ENCODE measurements at regions not wholly inside any gene's neighbourhood (a gene's known extent, or its start where the extent isn't known, plus 50 kb on each side); places are given as distances from the start of the nearest gene placed in this dataset.
A peak's percentile ranks its signal among the peaks of the same experiment; 100 is the strongest.
"Not testable (repeated sequence)": the region's sequence is repeated elsewhere in the genome, so short reads cannot be mapped to it uniquely, and the experiment has no call there.

DNA sequence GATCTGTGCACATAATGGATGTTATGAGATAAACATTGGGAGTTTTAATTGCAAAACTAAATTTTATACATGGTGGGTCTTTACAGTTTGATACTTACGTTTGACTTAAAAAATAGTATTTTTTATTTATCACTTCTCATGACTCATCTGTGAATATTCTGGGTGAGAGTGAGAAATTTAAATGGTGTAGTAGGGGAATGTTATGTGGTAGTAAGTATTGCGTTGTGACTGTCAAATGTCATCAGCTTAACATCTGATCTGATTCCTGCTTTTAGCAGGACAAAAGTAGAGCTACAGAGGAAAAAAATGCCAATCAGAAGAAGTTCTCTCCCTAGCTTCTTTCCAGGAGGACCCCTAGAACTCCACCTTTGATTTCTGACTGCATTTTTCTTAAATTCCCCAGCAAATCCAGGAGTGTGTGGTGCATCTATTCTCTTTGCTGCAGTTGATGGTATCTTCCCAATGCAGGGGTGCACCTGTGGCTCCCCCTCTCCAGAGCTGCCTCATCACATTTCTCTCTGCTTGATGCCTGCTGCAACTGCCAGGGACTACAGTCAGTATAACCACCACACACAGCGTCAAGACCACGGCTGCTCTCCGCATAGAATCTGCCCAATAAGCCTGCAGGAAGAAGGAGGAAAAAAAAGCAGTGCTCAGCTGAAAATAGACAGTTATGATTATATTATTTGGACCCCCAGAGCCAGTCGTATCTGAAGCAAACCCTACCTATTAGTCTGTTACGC lies 151.3 kb upstream of the THUMPD2 start:
- DNase-seq, result no peak

- no peak for DNase-seq
Measured at GRCh38 chr2:39929531-39929930, 150.5 kb upstream of the THUMPD2 start.

- DNase-seq, result no peak
Measured at GRCh38 chr2:39925312-39925711, 146.3 kb upstream of the THUMPD2 start.

GRCh38 chr2:39923455-39923854 lies 144.4 kb upstream of the THUMPD2 start:
- DNase-seq, result no peak

- DNase-seq, result peak in 1 of 3 donors; percentile 57
Measured at GRCh38 chr2:39922679-39923405, 143.8 kb upstream of the THUMPD2 start.

- DNase-seq, result no peak
Measured at GRCh38 chr2:39920307-39920801, 141.3 kb upstream of the THUMPD2 start.

GRCh38 chr2:39919511-39920306 lies 140.7 kb upstream of the THUMPD2 start:
- DNase-seq, result no peak

DNA sequence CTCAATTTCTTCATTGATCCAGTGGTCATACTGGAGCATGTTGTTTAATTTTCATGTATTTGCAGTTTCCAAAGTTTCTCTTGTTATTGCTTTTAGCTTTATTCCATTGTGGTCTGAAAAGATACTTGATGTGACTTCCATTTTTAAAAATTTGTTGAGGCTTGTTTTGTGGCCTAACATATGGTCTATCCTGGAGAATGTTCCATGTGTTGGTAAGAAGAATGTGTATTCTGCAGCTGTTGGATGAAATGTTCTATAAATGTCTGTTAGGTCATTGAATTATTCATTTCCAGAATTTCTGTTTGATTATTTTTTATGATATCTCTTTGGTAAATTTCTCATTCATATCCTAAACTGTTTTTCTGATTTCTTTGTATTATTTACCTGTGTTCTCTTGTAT lies 139.8 kb upstream of the THUMPD2 start:
- DNase-seq, result no peak

- DNase-seq, result not testable (repeated sequence)
Measured at GRCh38 chr2:39917371-39917770, 138.3 kb upstream of the THUMPD2 start.

- DNase-seq, result no peak
Measured at GRCh38 chr2:39914949-39915348, 135.9 kb upstream of the THUMPD2 start.

DNA sequence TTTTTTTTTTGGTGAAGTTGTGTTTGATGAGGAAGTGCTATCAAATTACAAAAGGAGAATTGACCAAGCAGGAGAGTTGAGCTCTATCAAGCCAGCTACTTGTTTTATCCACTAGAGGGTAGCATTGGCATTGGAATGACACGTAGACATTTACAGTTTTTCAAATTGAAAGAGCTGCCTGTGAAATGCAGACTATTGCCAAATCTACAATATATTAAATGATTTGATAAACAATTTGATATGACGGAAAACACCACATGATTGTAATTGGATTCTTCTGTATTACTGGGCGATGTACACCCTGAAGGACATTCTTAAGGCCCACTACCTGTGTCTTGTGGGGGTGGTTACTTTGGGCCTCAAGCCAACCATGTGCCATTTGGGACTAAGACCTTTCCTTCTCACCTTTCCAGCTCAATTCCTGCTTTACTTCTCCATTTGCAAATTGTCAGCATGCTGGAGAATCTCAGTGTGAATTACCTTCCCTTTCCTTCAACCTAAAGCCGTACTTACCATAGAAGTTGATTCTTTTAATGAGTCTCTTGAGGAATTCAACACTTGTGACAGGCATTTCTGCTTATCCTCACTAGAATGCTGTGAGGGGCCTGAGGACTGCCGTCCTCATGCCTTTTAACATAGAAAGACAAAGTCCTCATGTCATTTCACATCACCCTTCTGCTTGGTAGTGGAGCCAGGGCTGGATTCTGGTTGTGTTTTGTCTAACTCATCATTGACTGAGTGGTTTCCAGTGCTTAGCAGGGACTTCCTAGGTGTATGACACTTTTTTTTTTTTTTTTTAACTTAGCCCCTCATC lies 134.8 kb upstream of the THUMPD2 start:
- DNase-seq, result peak; percentile 77 to 86 (median 81)

GRCh38 chr2:39902103-39902502 lies 123.0 kb upstream of the THUMPD2 start:
- DNase-seq, result peak in 1 of 3 donors; percentile 32

DNA sequence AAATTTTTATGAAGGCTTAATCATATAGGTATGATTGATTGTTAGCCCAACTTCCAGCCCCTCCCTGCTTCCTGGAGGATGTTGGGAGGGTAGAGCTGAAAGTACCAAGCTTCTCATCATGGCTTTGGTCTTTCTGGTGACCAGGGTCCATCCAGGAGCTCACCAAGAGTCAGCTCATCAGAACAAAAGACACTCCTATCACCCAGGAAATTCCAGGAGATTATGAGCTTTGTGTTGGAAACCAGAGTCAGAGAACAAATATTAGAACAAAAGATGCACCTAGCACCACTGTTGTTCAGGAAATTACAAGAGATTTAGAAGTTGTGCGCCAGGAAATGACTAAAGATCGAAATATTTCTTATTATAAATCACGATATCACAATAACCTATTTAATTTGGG lies 119.9 kb upstream of the THUMPD2 start:
- no peak for DNase-seq

DNA sequence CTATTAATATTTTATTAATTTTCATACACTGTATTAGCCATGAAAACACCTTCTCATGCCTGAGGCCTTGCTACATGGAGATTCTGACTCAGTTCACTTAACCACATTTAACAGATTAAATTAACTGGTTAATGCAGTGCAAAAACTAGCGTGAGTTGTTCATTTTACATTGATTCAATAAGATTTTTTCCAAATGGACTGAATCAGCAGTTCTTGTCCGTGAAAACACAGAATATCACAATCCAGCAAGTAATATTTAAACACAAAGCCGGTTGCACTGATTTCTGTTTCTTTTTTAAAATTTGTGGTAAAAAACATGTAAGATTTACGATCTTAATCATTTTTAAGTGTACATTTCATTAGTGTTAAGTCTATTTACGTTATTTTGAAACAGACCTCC lies 118.2 kb upstream of the THUMPD2 start:
- DNase-seq, result no peak

DNA sequence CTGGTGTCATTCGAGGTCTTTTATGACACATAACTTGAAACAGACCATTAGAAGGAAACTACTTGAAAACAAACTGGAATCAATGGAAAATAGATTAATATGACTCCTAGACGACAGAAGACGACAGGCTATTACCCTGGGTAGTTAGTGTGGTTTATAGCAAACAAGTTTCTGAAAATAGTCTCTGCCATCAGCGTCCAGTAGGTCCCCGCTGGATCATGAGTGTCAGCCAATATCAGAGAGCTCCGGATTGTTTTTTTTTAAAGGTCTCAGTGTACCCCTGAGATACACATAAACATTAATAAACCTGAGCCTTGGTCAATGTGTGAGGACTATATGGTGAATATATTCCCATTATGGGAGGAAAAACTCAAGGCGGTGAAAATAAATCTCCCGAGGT lies 115.0 kb upstream of the THUMPD2 start:
- DNase-seq, result no peak

GRCh38 chr2:39893616-39894015 lies 114.6 kb upstream of the THUMPD2 start:
- DNase-seq, result no peak

DNA sequence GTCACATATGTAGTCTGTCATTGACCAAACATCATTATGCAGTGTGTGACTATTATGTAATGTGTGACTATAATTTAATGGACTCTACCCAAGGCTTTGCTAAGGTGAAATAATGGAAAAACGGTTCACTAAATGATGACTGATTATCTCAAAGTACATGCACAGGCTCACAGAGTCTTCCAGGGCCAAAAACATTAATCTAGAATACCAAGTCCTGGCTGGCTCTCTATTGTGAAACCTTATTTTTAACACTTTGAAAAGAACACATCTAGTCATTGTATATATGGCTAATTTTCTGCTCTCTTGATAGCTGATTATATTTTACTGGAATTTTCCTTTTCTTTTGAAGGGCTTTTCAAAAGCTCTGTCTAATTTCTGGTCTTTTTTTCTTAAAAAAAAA lies 102.9 kb upstream of the THUMPD2 start:
- DNase-seq, result no peak

DNA sequence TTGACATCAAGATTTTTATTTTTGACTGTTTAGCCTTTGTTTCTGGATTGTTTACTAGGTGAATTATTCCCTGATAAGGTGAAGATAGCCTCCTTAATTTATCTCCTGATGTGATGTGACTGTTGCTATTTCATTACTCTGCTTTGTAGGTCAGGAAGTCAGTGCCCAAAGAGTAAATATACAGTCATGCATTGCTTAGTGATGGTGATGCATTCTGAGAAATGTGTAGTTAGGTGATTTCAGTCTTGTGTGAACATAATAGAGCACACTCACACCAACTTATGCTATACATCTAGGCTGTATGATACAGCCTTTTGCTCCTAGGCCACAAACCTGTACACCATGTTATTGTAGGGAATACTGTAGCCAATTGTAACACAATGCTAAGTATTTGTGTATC lies 102.4 kb upstream of the THUMPD2 start:
- DNase-seq, result no peak

DNA sequence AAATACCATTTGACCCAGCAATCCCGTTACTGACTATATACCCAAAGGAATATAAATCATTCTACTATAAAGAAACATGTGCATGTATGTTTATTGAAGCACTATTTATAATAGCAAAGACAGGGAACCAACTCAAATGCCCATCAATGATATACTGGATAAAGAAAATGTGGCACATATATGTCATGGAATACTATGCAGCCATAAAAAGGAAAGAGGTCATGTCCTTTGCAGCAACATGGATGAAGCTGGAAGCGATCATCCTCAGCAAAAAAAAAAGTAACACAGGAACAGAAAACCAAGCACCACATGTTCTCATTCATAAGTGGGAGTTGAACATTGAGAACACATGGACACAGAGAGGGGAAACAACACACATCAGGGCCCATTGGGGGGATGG lies 99.9 kb upstream of the THUMPD2 start:
- not testable (repeated sequence) for DNase-seq

DNA sequence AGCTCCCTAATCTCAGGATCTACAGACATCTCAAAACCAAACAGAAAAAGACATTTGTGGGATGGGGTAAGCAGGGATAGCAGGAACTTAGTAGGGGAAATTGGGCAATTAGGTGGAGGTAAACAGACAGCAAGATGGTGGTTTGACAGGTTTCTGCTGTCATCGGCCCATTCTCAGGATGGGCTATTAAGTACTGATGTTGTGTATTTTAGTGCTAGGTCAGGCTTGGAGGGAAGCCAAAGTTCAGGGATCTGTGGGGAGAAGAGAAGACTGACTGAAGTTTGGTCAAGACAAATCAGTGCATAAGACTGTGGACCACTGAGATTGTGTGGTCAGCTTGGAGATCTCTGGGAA lies 96.8 kb upstream of the THUMPD2 start:
- DNase-seq, result no peak

DNA sequence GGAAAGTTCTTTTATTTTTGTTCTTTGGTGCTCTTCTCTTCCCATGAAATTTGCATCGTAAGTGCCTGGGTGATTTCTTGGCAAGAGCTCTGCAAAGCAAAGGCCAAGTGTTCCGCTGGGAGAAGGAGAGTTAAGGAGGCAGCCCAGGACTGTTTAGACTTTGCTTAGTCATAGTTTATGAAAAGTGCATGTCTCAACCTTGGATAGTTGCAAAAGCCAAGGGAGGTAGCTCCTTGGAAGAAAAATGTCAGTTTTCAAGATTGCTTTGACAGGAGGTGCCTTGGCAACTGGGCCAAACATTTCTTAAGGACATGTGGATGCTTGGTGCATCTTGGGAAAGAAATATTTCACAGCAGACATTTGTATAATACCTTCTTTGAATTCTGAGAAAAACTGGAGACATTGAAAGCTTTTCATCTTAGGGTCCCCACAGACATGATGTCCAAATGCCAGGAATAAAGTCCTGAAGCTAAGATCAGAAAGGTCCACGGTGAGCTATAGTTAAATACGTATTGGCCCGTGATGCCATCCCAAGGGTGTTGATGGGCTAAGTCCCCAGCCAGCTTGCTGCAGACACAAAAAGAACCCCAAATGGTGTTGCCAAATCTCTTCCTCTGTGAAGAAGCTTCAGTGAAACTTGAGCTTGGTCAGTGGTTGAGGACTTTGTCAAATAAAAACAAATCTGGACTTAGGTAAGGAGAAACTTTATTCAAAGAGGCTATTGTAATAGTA lies 96.3 kb upstream of the THUMPD2 start:
- peak; percentile 24 to 71 (median 47) for DNase-seq
